ENCODE measurements at regions not wholly inside any gene's neighbourhood (a gene's known extent, or its start where the extent isn't known, plus 50 kb on each side); places are given as distances from the start of the nearest gene placed in this dataset.

DNA sequence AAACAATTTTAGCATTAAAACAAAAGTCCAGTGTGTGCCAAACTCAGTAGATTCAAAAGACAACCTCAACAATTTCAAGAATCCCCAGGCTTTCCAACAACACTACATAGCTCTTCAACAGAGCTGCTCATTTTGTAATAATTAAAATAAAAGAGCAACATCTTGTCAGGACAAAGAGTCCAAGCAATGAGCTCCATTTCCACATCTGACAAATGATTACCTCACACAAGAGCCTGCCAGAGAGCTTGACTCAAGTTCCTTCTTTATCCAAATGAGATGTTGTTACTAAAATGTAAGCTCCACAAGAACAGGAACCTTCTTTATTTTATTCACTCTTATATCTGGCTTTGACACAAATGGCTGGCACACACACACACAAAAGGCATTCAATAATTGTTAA is 449.8 kb downstream of the HACE1 start:
- no peak for DNase-seq

DNA sequence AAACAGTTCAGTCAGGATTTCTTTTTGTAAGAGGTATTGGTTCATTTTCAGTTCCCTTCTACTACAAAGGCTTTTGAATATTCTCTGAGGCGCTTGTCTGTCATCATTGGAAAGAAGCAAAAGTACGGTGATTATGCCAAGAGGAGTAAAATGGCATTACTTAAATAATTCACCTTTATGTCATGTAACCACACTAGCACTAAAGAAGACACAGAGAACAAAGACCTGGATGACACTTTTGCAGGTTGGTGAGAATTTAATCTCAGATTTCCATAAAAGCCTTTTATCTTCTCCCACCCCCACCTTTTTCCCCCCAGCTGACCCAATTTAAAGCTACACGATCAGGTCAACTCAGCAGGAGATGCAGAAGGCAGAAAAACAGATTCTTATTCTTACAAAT is 451.8 kb downstream of the HACE1 start:
- no peak for DNase-seq

DNA sequence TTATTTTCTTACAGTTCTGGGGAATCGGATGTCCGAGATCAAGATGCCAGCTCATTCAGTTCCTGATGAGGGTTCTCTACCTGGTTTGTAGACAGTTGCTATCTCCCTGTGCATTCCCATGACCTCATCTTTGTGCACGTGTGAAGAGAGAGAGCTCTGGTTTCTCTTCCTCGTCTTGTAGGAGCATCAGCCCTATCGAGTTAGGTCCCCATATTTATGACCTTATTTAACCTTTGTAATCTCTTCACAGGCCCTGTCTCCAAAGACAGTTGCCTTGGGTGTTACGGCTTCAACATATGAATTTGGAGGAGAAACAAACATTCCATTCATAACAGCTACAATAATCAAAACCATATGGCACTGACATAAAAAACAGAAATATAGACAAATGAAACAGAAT is 455.3 kb downstream of the HACE1 start:
- no peak for DNase-seq

DNA sequence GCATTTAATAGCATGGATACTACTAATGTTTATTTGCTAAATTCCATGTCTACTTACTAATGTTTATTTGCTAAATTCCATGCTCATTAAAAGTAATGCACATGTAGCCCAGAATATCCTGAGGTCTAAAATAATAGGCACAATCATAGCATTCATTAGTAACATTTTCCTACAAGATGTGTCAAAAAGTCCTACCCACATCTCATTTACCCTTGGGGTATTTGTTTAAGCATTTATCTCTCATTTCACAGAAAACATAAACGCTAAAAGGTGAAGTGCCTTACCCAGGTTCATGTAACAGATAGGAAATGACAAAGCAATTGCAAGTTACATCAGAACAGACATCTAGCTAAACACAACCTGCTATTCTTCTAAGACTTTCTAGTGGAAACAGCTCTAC is 457.1 kb downstream of the HACE1 start:
- no peak for DNase-seq

DNA sequence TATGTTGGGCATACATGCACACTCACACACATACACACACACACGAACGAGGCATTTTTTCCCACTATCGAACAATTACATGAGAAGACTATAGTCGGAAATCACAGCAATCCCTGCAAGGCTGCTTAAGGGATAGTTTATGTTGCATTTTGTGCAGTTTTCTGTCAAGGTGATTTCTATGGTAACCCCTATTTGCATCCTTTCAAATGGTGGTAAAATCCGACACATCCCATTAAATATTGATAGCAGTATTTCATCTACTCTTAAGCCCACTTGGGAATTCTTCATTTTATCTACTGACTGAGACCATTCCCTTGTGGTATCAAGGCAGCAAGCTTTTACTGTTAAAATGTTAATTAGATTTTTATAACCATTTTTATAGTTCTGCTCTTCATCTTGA is 457.8 kb downstream of the HACE1 start:
- DNase-seq, result no peak

DNA sequence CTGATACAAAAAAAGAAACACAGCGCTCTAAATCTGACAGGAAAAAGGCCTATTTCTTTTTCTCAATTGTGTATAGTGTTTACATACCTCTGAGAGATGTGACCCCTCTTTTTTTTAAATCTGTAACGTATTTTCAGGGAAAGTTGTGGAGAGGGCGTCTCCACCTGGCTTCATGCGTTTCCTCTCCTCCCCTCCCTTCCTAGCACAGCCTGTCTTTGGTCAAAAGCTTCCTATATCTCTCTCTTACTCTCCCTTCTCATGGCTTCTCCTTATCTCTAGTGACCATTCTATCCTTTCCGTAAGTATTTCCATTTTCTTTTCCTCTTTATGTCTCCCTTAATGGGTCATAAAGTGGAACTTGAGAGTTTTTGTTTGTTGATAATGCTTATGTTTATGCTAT is 458.9 kb downstream of the HACE1 start:
- no peak for DNase-seq

DNA sequence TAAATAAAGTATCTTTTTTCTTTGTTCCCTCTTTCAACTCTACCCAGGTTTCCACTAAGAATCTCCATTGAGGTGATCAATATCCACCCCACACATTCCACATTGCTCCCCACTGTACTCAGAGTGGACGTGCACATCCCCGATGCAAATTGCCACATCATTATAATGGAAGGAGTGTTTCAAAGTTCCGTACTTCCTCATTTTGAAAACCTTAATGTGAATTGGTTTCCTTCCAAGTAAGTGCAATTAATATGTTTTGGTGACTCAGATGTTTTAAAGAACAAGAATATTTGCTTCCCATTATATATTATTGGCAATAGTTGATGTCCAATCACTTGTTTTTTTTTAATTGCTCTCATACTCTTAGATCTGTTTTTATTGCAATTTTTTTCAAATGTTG is 463.6 kb downstream of the HACE1 start:
- DNase-seq, result no peak

DNA sequence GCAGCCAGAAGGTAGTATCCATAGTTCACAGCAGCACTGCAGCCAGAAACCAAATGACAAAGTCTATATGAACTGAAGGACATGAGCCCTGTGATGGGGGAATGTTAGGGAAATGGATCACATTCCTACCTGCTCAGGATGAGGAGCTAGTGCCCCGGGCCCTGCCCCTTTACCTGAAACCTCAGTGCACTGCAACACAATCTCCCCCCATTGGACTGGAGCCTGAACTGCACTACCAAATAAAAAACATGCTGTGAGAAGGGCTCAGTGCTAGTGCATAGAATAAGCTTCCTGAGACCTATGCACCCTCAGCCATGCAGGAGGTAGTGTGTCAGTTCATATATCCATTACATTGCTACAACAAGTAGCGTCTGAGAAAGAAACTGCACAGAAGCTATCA is 477.8 kb downstream of the HACE1 start:
- DNase-seq, result no peak

DNA sequence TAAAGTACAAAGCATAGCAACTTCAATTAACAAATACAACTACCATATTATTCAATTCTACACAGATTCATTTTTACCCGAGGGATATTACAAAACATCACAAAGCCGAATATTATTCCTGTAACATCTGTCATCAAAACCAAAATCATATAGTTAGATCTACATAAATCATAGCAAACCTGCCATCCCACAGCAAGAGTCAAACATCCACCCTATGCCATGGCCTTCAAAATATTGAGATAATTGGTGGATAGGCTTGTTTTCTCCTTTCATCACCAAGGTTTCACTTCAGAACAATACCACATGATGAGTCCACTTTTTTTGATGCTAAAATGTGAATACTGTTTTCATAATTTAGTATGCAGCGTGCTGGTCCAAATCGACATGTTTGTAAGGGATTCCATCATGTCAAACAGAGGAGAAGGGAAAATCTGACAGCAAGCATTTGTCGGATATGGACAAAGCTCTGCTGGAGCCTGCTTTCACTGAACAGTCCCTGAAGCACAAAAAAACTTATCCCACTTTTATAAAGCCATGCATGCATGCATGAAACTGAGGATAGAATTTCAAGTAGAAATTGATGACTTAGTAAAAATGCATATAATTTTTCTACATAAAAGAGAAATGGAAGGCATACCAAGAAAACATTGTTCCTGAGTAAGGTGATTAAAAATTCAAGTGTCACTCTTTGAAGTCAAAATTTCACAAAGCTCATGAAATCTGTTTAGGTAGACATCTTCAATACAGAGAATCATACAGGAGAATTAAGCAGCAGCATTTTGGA is 494.1 kb downstream of the HACE1 start:
- DNase-seq, result no peak

DNA sequence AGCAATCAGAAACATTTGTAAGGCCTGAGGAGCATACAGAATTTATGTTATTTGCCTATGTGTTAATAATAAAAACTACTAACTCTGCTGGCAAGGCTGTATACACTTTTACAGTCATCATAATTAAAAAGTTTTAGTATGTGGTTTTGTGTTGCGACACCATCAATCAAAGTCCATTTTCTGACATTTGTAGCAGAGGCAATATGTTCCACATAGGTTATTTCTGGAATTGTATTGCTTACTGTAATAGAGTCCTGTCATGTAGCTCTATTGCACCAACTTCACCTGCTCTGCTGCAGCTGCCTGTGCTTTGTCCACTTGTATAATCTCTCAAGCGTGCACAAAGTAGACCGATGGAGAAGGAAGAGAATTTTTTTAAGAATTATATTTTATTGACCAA is 501.8 kb downstream of the HACE1 start:
- DNase-seq, result no peak

DNA sequence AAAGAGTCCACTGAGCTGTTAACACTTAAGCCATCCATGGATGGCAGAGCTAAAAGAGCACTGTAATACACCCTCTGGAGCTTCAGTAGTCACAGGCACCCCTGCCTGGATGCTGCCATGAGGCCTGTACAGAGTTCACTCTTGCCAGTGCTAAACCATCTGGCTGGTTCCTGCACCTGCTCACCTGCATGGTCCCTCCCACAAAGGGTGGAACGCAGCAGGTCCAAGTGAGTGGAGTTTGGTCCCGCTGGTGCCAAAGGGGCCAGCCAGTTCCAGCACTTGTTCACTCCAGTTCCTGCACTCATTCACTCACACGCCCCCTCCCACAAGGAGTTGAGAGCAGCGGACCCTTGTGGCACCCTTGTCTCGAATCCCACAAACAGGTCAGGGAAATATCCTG is 503.5 kb downstream of the HACE1 start:
- no peak for DNase-seq

DNA sequence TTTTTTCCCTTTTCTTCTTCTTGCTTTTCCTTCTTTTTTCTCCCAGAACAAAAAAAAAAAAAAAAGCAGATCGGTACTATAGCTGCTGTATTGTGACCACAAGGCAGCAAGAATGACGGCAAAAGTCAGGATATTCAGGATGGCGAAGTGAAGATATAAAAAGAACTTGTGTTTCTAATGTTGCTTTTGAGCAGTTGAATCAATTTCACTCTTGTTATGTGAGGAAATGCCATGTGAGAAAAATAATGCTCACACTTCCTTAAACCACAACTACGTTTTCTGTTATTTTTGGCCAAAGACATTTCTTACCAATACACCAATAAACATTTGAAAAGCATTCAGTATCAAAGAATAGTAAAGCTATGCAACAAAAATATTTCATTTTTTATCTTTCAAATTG is 510.5 kb downstream of the HACE1 start:
- DNase-seq, result no peak

DNA sequence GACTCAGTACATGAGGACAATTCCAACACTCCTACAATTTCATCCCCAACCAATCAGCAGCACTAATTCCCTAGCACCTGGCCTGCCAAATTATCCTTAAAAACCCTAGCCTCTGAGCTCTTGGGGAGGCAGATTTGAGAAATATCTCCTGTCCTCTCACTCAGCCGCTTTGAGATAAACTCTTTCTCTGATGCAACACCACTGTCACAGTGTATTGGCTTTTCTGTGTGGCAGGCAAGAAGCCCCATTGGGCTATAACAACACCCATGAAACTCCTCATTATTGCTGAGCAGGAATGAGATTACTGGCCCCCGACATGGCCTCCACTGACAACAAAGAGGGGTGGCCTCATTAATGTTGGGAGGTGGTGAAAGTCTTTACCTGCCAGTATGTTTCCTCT is 515.5 kb downstream of the HACE1 start:
- DNase-seq, result no peak

DNA sequence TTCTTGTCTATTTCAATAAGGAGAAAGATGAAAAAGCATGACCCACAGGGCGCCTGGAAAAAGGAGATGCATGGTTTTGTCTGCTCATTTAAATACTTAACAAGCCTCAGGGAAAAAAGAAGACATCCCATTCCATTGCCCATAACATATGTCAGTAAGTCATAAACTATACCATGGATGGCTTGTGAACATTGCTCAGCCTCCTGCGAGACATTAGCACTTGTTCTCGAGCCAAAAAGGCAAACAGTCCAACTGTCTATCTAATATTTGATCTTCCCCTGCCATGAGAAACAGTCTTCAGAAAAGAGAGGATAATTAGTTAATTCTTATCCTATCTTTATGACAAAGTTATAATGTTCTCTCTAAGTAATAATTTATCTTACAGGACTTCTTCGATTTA is 527.4 kb downstream of the HACE1 start:
- no peak for DNase-seq

DNA sequence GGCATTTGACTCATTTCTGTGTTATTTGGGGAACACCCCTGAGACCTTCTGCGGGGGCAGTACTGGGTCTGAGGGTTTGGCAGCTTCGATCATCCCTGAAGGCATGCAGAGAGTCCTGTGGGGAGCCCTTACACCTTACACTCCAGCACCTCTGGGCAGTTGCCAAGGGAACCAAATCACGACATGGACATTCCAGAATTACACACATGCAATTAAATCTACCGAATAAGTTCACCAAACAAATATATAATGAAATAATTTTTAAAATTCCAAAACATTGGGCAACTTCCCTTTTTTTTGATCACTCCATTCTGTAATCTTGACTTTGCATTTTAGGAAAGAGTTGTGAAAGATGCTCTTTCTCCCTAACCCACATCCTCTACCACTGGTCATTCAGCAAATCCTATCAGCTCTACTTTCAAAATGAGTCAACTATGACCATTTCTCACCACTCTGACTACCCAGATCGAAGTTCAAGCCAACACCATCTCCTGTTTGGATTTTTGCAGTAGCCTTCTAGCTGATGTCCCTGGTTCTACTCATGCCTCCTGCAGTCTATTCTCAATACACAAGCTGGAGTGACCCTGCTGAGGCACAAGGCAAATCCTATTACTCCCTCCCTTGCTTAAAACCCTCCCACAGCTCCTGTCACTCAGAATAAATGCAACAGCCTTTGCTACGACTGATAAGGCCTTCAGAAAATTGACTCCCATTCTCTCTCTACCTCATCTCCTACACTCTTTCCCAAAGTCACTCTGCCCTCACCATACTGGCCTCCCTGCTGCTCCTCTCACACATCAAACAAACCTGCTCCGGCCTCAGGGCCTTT is 533.3 kb downstream of the HACE1 start:
- no peak for DNase-seq

DNA sequence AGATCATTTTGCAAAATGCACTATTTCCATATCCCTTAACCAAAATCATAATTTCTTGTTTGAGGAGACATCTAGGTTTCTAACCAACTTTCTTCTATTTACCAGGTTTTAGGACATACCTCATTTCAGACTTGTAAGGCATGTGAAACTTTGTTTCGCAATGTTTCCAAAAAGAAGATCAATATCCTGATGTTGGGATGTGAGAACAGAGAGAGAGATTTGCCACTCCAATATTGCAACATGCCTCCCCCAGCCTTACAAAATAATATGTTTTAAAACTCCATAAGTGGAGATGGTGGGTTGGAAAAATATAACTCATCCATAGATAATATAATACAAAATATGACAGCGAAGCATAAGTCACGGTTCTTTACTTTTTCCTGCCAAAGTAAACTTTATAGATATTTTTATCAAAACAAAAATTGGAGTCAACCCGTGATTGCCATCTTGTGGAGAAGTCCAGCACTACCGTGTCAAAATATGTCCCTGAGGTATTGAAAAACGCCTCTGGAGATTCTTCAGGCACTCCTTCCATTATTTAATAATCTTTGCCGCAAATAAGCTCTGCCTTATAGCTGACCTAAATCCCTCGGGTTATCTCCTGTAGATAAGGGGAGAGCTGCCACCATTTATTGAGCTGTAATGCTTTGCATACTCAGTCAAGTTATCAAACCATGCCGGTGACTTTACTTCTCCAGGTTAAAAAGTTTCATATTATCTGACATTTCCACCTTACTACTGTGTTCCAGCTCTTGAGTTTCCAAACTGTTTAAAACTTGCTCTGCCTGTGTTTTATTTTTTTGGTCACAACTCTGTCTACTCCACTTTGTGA is 534.2 kb downstream of the HACE1 start:
- no peak for DNase-seq

DNA sequence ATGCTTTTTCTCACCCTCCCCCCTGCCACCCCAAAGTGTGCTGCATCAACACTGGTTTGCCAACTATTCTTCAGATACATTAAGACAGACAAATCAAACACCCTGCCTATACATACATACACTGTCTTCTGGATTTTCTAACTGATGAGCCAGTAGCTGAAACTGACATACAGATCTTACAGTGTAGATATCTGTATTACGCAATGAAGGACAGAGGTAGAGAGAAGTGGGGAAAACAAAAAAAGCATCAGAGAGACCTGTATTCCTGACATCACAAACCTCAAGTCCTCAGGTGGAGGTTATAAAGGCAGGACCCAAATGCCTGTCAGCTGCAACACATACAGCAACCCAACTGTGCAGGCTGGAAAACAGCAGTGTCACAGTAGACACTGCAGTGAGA is 535.4 kb downstream of the HACE1 start:
- no peak for DNase-seq

DNA sequence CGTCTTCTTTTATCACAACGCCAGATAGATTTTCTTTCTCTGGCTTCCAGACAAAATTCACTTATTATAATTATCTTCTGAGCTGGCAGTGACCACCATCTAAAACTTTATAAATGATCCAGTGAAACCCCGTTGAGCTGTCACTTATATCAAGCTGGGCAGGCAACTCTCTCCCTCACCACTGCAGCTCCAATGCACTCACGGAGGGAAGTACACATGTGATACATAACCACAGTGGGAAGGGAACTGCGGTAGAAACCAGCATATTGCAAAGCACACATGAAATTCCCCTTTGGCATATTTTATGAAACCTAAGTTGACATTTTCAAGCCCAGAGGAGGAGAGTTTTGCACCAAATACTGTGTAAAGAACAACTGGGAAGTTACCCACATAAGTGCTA is 536.9 kb downstream of the HACE1 start:
- DNase-seq, result no peak

DNA sequence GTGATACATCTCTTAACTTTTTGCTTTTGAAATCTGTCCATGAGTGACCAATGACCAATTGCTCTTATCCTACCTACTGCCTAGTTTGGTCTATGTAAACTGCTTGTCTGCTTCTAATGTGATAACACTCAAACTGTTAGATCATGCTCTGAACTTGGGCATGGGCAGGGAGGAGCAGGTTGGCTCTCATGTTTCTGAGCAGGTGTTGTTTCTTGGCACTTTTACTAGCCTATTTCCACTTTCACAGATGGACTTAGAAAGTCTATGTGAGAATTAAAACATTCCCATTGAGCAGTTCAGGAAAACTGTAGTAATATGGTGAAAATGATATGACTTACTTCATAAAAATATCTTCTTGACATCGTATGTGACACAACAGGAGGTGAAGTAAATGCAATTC is 538.4 kb downstream of the HACE1 start:
- DNase-seq, result no peak

DNA sequence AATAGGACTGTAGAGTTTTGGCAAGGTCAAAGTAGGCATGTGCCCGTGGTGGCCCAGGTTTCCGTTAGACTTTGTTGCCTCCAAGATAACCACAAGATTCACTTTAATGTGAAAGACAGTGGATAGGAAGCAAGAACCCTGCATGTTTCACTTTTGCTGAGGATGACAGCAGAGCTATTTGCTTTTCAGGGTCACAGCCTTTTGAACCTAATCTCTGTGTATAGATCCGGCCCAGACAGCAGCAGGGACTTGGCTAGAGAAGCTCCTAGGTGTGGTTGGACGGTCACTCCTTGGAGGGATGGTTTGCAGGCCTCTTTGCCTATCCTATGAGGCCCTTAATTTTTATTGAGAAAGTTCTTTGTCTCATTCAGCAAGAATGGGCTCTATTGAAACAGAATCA is 538.8 kb downstream of the HACE1 start:
- no peak for DNase-seq

DNA sequence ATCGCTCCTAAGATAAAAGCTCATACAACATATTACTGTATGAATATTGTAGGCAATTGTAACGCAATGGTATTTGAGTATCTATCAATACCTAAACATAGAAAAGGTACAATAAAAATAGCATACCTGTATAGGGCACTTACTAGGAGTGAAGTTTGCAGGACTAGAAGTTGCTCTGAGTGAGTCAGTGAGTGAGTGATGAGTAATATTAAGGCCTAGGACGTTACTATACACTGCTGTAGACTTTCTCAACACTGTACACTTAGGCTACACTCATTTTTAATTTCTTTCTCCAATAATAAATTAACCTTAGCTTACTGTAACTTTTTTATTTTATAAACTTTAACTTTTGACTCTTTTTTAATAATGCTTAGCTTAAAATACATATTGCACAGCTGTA is 546.9 kb downstream of the HACE1 start:
- DNase-seq, result no peak

DNA sequence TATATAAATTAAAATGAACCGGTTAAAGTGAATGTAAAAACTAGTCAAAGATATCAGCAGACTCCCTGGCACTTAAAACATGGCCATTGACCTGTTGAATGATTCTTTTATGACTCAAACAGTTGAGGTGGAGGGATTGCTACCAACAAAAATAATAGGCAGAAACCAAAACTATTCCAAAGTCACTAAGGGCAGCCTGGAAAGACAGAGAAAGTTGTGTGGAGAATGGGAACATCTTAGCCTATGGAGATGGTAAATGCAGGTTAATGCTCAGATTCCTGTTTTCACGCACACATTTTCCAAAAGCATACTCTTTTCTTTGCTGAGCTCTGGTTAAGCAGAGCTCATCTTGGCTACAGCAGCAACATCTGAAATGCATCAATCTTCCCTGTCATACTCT is 553.5 kb downstream of the HACE1 start:
- DNase-seq, result no peak

DNA sequence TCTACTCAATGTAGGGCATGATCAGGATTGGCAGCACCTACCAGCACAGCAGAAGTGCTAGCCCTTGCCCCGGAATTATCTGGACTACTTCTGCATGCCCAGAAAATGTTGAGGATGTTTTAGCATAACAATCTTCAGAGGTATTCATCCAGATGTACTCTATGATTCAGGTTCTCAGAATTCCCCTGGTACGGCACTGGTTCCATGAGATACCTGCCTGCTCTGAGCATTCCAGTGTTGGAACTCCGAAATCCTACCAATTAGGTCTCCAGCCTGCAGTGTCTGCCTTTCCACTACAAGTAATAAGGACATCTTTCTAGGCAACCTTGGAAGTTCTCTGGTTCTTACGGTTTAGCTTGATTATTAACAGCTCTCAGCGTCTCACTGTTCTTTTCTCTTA is 554.5 kb downstream of the HACE1 start:
- DNase-seq, result no peak

DNA sequence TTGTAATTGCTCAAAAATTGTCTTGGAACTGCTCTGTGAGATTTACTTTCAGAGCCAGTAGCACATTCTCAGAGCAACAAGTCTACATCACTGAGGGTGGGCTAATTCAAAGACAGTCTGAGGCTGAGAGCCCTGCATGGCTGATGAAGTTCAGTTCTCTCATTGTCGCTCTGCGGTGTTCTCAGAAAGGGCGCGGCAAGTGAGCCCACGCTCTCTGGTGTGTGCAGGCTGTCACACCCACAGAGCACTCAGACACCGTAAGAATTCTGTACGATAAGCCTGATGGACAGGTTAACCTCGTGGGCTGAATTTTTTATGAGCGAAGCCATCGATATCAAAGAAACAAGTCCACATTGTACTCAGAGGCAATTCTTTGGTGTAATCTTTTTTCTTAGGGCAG is 557.8 kb downstream of the HACE1 start:
- no peak for DNase-seq

Data from activated CD4-positive, CD25-positive, alpha-beta regulatory T cell treated with anti-CD3 and anti-CD28 coated beads, Interleukin-2, amount 50 U/mL, for 72 hours (primary cell).